ENCODE measurements at regions not wholly inside any gene's neighbourhood (a gene's known extent, or its start where the extent isn't known, plus 50 kb on each side); places are given as distances from the start of the nearest gene placed in this dataset.
A peak's percentile ranks its signal among the peaks of the same experiment; 100 is the strongest.
"Not testable (repeated sequence)": the region's sequence is repeated elsewhere in the genome, so short reads cannot be mapped to it uniquely, and the experiment has no call there.

DNA sequence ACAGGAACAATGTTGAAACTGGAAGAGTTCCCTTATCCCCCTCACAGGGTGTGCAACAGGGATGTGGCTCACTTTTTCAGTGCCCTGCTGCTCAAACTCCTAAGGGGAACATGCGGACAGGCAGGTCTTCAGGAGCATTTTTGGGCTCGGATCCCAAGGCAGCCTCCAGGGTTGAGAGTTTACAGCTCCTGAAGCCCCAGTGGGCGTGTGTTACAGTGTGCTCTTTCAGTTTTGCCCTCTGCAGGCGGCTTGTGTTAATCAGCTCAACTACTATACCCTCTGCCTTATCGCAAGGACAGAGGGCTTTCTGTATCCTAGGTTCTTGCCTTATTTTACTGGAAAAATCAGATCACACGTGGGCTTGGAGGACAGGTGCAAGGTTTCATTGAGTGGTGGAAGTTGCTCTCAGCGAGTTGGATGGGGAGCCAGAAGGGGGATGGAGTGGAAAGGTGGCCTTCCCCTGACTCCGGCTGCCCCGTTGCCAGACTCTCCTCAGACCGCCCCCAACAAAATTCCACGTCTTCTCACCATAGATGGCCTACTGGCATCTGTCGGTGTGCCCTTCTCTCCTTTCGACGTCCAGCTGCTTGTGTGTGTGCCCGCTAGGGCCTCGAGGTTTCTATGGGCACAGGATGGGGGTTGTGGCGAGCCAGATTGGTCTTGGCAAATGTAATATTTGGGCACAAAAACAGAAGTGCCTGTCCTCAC, 541.9 kb downstream of the TMX3 start:
- no peak for DNase-seq (ENCODE audit: insufficient read length, low spot score)
- no peak for FAIRE-seq
- TF ChIP-seq, protein P1, sequence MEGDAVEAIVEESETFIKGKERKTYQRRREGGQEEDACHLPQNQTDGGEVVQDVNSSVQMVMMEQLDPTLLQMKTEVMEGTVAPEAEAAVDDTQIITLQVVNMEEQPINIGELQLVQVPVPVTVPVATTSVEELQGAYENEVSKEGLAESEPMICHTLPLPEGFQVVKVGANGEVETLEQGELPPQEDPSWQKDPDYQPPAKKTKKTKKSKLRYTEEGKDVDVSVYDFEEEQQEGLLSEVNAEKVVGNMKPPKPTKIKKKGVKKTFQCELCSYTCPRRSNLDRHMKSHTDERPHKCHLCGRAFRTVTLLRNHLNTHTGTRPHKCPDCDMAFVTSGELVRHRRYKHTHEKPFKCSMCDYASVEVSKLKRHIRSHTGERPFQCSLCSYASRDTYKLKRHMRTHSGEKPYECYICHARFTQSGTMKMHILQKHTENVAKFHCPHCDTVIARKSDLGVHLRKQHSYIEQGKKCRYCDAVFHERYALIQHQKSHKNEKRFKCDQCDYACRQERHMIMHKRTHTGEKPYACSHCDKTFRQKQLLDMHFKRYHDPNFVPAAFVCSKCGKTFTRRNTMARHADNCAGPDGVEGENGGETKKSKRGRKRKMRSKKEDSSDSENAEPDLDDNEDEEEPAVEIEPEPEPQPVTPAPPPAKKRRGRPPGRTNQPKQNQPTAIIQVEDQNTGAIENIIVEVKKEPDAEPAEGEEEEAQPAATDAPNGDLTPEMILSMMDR (IDR thresholded peaks at IDR 0.05; ENCODE audit: insufficient read depth, missing control alignments) = no peak

DNA sequence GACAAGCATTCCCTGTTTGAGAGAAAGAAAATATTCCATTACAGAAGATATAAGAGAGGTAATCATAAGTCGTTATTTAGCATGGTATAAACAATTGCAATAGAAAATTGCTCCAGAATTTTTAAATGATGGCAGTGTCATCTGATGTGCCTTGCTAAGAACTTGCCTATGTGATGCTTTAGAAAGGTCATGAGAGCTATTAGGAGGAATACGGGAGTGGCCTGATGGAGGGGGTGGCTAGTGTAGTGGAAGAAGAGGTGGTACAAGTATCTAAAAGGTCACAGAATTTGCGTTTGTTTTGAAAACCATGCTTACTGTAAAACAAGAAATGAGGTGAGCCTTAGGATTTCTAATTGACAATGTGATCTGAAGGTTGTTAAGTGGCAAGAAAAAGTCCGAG, 550.0 kb downstream of the TMX3 start:
- TF ChIP-seq, protein P1 (IDR thresholded peaks at IDR 0.05; ENCODE audit: insufficient read depth, missing control alignments) = no peak
- FAIRE-seq (no peak), DNase-seq (ENCODE audit: insufficient read length, low spot score) (no peak)

DNA sequence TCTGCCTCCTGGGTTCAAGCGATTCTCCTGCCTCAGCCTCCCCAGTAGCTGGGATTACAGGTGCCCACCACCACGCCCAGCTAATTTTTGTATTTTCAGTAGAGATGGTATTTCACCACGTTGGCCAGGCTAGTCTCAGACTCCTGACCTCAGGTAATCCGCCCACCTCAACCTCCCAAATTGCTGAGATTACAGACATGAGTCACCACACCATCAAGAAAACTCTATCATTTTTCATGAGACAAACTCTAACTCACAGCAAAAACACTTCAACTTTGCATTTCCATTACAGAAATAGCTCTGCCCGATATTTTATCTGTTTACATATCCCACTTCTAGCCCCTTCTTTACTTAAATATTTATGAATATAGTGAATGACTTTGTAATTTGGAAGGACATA, 561.1 kb downstream of the TMX3 start:
- not testable (repeated sequence) for FAIRE-seq; DNase-seq (ENCODE audit: insufficient read length, low spot score)

GRCh38 chr18:68152770-68153169, 562.1 kb downstream of the TMX3 start:
- DNase-seq (ENCODE audit: insufficient read length, low spot score) = no peak
- TF ChIP-seq, protein P1 (IDR thresholded peaks at IDR 0.05; ENCODE audit: insufficient read depth, missing control alignments) = no peak

DNA sequence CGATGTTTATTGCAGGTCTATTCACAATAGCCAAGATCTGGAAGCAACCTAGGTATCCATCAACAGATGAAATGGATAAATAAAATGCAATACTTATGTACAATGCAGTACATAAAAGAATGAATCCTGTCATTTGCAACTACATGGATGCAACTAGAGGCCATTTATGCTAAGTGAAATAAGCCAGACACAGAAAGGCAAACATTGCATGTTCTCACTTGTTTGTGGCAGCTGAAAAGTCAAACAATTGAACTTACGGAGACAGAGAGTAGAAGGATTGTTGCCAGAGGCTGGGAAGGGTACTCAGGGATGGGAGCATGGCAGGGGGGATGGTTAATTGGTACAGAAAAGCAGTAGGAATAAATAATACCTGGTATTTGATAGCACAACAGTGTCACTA, 563.9 kb downstream of the TMX3 start:
- TF ChIP-seq, protein P1 (IDR thresholded peaks at IDR 0.05; ENCODE audit: insufficient read depth, missing control alignments) = no peak
- no peak for DNase-seq (ENCODE audit: insufficient read length, low spot score)
- FAIRE-seq = peak; percentile 98

More at GRCh38 chr18:68152770-68153169, 562.1 kb downstream of the TMX3 start:
- FAIRE-seq = peak; percentile 97

DNA sequence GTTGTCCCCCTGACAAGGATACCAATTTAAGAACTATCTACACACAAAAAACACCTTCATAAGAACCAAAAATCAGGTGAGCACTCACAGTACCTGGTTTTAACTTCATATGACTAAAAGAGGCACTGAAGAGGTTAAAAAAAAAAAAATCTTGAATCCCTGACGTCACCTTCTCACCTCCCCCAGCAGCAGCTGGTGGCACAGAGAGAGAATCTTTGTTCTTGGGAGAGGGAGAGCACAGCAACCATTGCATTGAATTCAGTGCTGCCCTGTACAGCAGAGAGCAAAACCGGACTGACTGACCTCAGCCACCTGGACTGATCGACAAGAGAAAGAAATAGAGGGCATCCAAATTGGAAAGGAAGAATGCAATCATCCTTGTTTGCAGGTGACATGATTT, 566.0 kb downstream of the TMX3 start:
- DNase-seq (ENCODE audit: insufficient read length, low spot score) = no peak
- TF ChIP-seq, protein P1 (IDR thresholded peaks at IDR 0.05; ENCODE audit: insufficient read depth, missing control alignments) = no peak

DNA sequence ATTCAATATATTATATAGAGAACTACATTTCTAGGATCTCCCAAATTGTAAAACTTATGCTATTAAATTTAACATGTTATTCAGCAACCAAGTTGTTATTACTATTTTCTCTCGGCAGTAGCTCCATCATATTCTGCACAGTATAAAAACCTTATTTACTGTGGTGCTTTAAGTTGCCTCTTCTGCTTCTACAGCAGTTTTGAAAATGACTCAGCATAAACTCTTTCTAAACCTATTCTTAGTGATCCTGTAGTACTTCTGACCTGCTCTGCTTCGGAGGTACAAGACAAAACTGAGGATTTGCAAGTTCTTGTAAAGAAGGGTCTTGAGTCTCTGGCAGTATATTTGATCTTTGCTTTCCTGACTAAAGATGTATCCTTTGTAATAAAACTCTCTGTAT, 567.2 kb downstream of the TMX3 start:
- TF ChIP-seq, protein P1 (IDR thresholded peaks at IDR 0.05; ENCODE audit: insufficient read depth, missing control alignments) = no peak
- no peak for FAIRE-seq
- no peak for DNase-seq (ENCODE audit: insufficient read length, low spot score)

More for the DNA sequence above, 566.0 kb downstream of the TMX3 start:
- FAIRE-seq = no peak

Measured in D721Med (cell line).